ENCODE measurements at regions not wholly inside any gene's neighbourhood (a gene's known extent, or its start where the extent isn't known, plus 50 kb on each side); places are given as distances from the start of the nearest gene placed in this dataset.
"Not testable (repeated sequence)": the region's sequence is repeated elsewhere in the genome, so short reads cannot be mapped to it uniquely, and the experiment has no call there.

- Mint-ChIP-seq H3K27ac (no peak overlapping the region), H3K36me3 (peaks cover 17% of the 10 kb centered on the region), H3K9me3 (peaks cover 22% of the 10 kb centered on the region), H3K4me1 (peaks cover 15% of the 10 kb centered on the region), H3K4me3 (no peak overlapping the region), H3K27me3 (ENCODE audit: low read depth) (no peaks in the 10 kb centered on the region)
- ChIA-PET CTCF (no interaction called here), POLR2A (no interaction called here)
- no peak for ATAC-seq
- no peak for DNase-seq (ENCODE audit: low spot score)
- no peak for TF ChIP-seq ZNF263 (CRISPR knock-in tag; IDR thresholded peaks at IDR 0.05; ENCODE audit: low read depth)
- no peak for TF ChIP-seq TP53 (CRISPR knock-in tag; IDR thresholded peaks at IDR 0.05)
- TF ChIP-seq E2F1 (CRISPR knock-in tag; IDR thresholded peaks at IDR 0.05) = no peak
- TF ChIP-seq CREB1 (CRISPR knock-in tag; IDR thresholded peaks at IDR 0.05) = no peak
- no peak for TF ChIP-seq FOXP1 (CRISPR knock-in tag; IDR thresholded peaks at IDR 0.05; ENCODE audit: borderline replicate concordance)
- no peak for TF ChIP-seq NR3C1 (CRISPR knock-in tag; conservative IDR thresholded peaks at IDR 0.05; ENCODE audit: low read depth)
- TF ChIP-seq MLX (CRISPR knock-in tag; IDR thresholded peaks at IDR 0.05) = no peak
- TF ChIP-seq ETV6 (CRISPR knock-in tag; IDR thresholded peaks at IDR 0.05) = no peak
- TF ChIP-seq MXD4 (CRISPR knock-in tag; IDR thresholded peaks at IDR 0.05; ENCODE audit: borderline replicate concordance) = no peak
- no peak for TF ChIP-seq PRDM15 (CRISPR knock-in tag; IDR thresholded peaks at IDR 0.05)
- no peak for TF ChIP-seq NFATC4 (CRISPR knock-in tag; IDR thresholded peaks at IDR 0.05)
- no peak for TF ChIP-seq ZNF423 (CRISPR knock-in tag; IDR thresholded peaks at IDR 0.05)
Observed at GRCh38 chr19:28541029-28541428, 671.9 kb downstream of the UQCRFS1 start.

- Mint-ChIP-seq H3K4me1 (peaks cover 14% of the 10 kb centered on the region), H3K9me3 (peaks cover 22% of the 10 kb centered on the region), H3K36me3 (peaks cover 14% of the 10 kb centered on the region)
- H3K27me3 Mint-ChIP-seq (ENCODE audit: low read depth); ATAC-seq; H3K27ac Mint-ChIP-seq; POLR2A ChIA-PET; H3K4me3 Mint-ChIP-seq; CTCF ChIA-PET; DNase-seq (ENCODE audit: low spot score): not testable (repeated sequence)
Observed at GRCh38 chr19:28540385-28540784, 672.6 kb downstream of the UQCRFS1 start.

GRCh38 chr19:28539759-28540158 lies 673.2 kb downstream of the UQCRFS1 start:
- no peak overlapping the region for H3K4me3 Mint-ChIP-seq
- no peaks in the 10 kb centered on the region for H3K27me3 Mint-ChIP-seq (ENCODE audit: low read depth)
- no peak overlapping the region for H3K27ac Mint-ChIP-seq
- CTCF ChIA-PET = no interaction called here
- TF ChIP-seq EMX1 (CRISPR knock-in tag; IDR thresholded peaks at IDR 0.05) (no peak), CREM (CRISPR knock-in tag; IDR thresholded peaks at IDR 0.05) (no peak), RORB (CRISPR knock-in tag; IDR thresholded peaks at IDR 0.05) (no peak), ZNF671 (CRISPR knock-in tag; IDR thresholded peaks at IDR 0.05) (no peak), TEAD4 (CRISPR knock-in tag; IDR thresholded peaks at IDR 0.05) (no peak), OVOL2 (CRISPR knock-in tag; IDR thresholded peaks at IDR 0.05; ENCODE audit: borderline replicate concordance) (no peak)
- POLR2A ChIA-PET = no interaction called here
- peaks cover 15% of the 10 kb centered on the region for H3K4me1 Mint-ChIP-seq
- H3K9me3 Mint-ChIP-seq = peaks cover 22% of the 10 kb centered on the region
- H3K36me3 Mint-ChIP-seq = peaks cover 14% of the 10 kb centered on the region
- DNase-seq (ENCODE audit: low spot score) (no peak), ATAC-seq (no peak)

GRCh38 chr19:28538579-28538978 lies 674.4 kb downstream of the UQCRFS1 start:
- H3K36me3 Mint-ChIP-seq = peaks cover 14% of the 10 kb centered on the region
- ATAC-seq; CTCF ChIA-PET; H3K4me3 Mint-ChIP-seq; DNase-seq (ENCODE audit: low spot score); H3K27ac Mint-ChIP-seq; POLR2A ChIA-PET; H3K27me3 Mint-ChIP-seq (ENCODE audit: low read depth): not testable (repeated sequence)
- H3K9me3 Mint-ChIP-seq = peaks cover 22% of the 10 kb centered on the region
- H3K4me1 Mint-ChIP-seq = peaks cover 11% of the 10 kb centered on the region

All from WTC11 (cell line).